Progenitor cell of endocrine pancreas (in vitro differentiated cells): ENCODE measurements at regions not wholly inside any gene's neighbourhood (a gene's known extent, or its start where the extent isn't known, plus 50 kb on each side); places are given as distances from the start of the nearest gene placed in this dataset.

ENCODE experiments used
- DNase-seq: peaks from one replicate; pipeline ENCODE4 v3.0.0; 2021; ENCODE audit warnings: low spot score; ENCODE audit not compliant: unreplicated experiment
- H3K27ac Mint-ChIP-seq: 2 replicates; pipeline ENCODE4 v1.8.0; 2021; ENCODE audit warnings: mild to moderate bottlenecking, moderate library complexity, mixed read lengths
- H3K27me3 Mint-ChIP-seq: 2 replicates; pipeline ENCODE4 v1.8.0; 2021; ENCODE audit warnings: mixed read lengths
- H3K36me3 Mint-ChIP-seq: 2 replicates; pipeline ENCODE4 v1.8.0; 2022; ENCODE audit warnings: mixed read lengths; ENCODE audit not compliant: insufficient read depth
- H3K4me1 Mint-ChIP-seq: 2 replicates; pipeline ENCODE4 v1.8.0; 2021; ENCODE audit warnings: low read depth, mixed read lengths
- H3K4me3 Mint-ChIP-seq: 2 replicates; pipeline ENCODE4 v1.8.0; 2021; ENCODE audit warnings: low read depth, mild to moderate bottlenecking, moderate library complexity, mixed read lengths
- H3K9me3 Mint-ChIP-seq: 2 replicates; pipeline ENCODE4 v1.8.0; 2021; ENCODE audit warnings: low read depth, mixed read lengths
- CTCF ChIP-seq: fragments of 200-600 bp; sonication (generic); IDR thresholded peaks from one replicate; pipeline ENCODE4 v1.5.0; 2021; ENCODE audit warnings: antibody characterized with exemption, mild to moderate bottlenecking; ENCODE audit not compliant: unreplicated experiment

DNA sequence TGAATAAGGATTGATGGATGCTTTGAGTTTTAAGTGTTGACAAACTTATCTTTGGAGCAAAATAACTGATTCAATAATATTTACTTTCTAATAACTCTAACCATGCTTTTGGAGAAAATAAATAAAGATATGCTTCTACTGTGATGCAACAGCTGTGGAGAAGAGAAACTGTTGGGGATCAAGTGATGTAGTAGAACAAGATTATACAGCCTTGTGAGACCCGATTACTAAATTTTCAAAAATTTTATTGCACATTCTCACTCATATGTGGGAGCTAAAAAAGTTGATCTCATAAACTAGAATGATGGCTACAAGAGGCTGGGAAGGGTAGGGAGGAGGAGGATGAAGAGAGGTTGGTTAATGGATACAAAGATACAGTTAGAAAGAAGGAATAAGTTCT is 85.5 kb upstream of the OXGR1 start:
- Mint-ChIP-seq H3K4me1 (no peaks in the 10 kb centered on the region), H3K27me3 (peaks cover 4% of the 10 kb centered on the region), H3K4me3 (no peak overlapping the region), H3K27ac (no peak overlapping the region), H3K9me3 (peaks cover 3% of the 10 kb centered on the region), H3K36me3 (no peaks in the 10 kb centered on the region)
- no peak for DNase-seq
- no peak for TF ChIP-seq CTCF

- Mint-ChIP-seq H3K27ac (no peak overlapping the region), H3K27me3 (no peaks in the 10 kb centered on the region), H3K4me1 (no peaks in the 10 kb centered on the region), H3K4me3 (no peak overlapping the region), H3K9me3 (peaks cover 8% of the 10 kb centered on the region), H3K36me3 (peaks cover 1% of the 10 kb centered on the region)
- no peak for TF ChIP-seq CTCF
- no peak for DNase-seq
Observed at GRCh38 chr13:97082461-97083207, 88.4 kb upstream of the OXGR1 start.

DNA sequence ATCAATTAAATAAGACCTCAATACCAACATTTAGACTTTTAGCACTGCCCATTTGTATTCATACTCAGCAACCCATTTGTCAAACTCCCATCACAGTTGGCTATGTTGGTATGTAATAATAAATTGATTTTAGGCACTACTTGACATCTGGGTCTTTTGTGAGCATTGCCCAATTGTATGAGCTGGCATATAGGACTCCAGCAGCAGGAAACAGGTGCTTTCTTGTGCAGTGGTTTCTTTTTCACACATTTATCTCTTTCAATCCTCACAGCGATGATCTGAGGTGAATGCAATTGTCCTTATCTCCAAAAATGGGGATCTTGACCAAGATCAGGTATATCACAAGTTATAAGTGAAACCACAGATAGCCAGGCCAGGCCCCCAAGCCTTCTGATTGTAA is 96.9 kb upstream of the OXGR1 start:
- no peak for TF ChIP-seq CTCF
- no peak for DNase-seq
- Mint-ChIP-seq H3K4me3 (no peak overlapping the region), H3K27me3 (no peaks in the 10 kb centered on the region), H3K4me1 (no peaks in the 10 kb centered on the region), H3K27ac (no peak overlapping the region), H3K9me3 (peaks cover 8% of the 10 kb centered on the region), H3K36me3 (peaks cover 1% of the 10 kb centered on the region)

DNA sequence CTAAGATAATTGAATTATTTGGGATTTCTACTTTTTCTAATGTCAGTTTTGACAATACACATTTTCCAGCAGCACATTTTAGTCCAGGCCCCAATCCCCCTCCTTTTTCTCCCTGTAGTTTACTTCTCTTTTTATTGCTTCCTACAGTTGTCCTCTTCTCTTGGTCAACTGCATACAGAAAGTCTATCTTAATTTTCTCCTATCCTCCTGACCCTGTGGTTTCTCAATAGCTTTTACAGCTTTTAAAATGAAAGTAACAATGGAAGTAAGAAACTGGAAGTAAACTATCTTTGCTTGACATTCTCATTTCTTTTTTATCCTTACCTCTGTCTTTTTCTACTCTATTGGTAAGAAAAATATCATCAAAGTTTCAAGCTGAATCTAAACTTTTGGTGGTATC is 106.5 kb upstream of the OXGR1 start:
- H3K4me3 Mint-ChIP-seq = no peak overlapping the region
- no peaks in the 10 kb centered on the region for H3K4me1 Mint-ChIP-seq
- peaks cover 3% of the 10 kb centered on the region for H3K9me3 Mint-ChIP-seq
- peaks cover 1% of the 10 kb centered on the region for H3K36me3 Mint-ChIP-seq
- no peak for DNase-seq
- peaks cover 12% of the 10 kb centered on the region for H3K27me3 Mint-ChIP-seq
- no peak for TF ChIP-seq CTCF
- no peak overlapping the region for H3K27ac Mint-ChIP-seq

DNA sequence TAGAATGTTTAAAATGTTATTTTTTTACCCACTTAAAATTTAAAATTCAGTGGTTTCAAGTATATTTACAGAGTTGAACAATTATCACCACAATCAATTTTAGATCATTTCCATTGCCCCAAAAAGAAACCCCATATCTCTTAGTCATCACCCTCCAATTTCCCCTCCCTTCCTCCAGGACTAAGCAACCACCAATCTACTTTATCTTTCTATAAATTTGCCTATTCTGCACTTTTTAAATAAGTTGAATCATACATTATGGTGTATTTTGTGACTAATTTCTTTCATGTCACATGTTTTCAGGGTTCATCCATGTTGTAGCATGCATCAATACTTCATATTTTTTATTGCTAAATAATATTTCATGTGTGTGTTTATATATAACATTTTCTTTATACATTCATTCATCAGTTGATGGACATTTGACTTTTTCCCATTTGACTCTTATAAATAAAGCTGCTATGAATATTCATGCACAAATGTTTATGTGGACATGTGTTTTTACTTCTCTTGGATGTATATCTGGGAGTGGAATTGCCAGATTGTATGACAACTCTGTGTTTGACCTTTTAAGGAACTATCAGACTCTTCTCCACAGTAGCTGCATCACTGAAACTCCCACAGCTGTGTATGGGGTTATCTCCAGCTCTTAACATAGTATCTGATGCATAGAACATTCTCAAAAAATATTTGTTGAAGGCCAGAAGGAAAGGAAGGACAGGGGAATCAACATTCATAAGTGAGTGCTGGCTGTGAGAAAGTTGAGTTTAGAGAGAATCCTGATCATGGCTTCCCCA is 107.8 kb upstream of the OXGR1 start:
- H3K36me3 Mint-ChIP-seq = peaks cover 1% of the 10 kb centered on the region
- peaks cover 3% of the 10 kb centered on the region for H3K9me3 Mint-ChIP-seq
- DNase-seq = no peak
- H3K27ac Mint-ChIP-seq = no peak overlapping the region
- H3K4me1 Mint-ChIP-seq = no peaks in the 10 kb centered on the region
- peaks cover 20% of the 10 kb centered on the region for H3K27me3 Mint-ChIP-seq
- no peak for TF ChIP-seq CTCF
- H3K4me3 Mint-ChIP-seq = no peak overlapping the region
